SK-N-SH (cell line): ENCODE measurements at regions not wholly inside any gene's neighbourhood (a gene's known extent, or its start where the extent isn't known, plus 50 kb on each side); places are given as distances from the start of the nearest gene placed in this dataset.

Experiments
- CTCF ChIA-PET: fragments of 300-600, 350-600 bp; formaldehyde crosslinking; extraction: SDS; loops from one replicate; lab custom pipeline; 2021; lab: Yijun Ruan, JAX
- POLR2A ChIA-PET: fragments of 350-600 bp; sonication (Branson Sonifier 250); formaldehyde crosslinking; extraction: SDS; loops from one replicate; lab custom pipeline; 2020; ENCODE audit warnings: antibody characterized with exemption, inconsistent platforms; lab: Yijun Ruan, JAX
- DNase-seq: peaks from one replicate; pipeline ENCODE4 v3.0.0; 2012
- H2AFZ ChIP-seq: fragments of 200-600 bp; sonication (generic); 2 replicates; pipeline ENCODE4 v1.8.1; 2016; ENCODE audit warnings: antibody characterized with exemption, mild to moderate bottlenecking, low read depth
- H3F3A ChIP-seq: fragments of 200-600 bp; sonication (generic); replicated peaks from 2 replicates; pipeline ENCODE3; 2016; ENCODE audit warnings: antibody characterized with exemption, mild to moderate bottlenecking; ENCODE audit not compliant: insufficient read depth
- H3K27ac ChIP-seq, 2 experiments: fragments of 200-500 bp in 1 of 2; fragments of 200-600 bp in 1 of 2; sonication (Bioruptor generic) in 1 of 2; sonication (generic), shearing (Covaris generic) in 1 of 2; 2 replicates each; pipeline versions ENCODE4 v1.5.1 to v1.6.1; 2014 to 2016; ENCODE audit warnings: low read depth in 2 of 2, inconsistent platforms in 1 of 2, low read length in 1 of 2, mild to moderate bottlenecking in 1 of 2, mixed read lengths in 1 of 2
- H3K27me3 ChIP-seq: fragments of 200-600 bp; sonication (generic), shearing (Covaris generic); 2 replicates; pipeline ENCODE4 v1.6.1; 2016; ENCODE audit warnings: mixed run types; ENCODE audit not compliant: insufficient read depth
- H3K36me3 ChIP-seq, 2 experiments: fragments of 200-500 bp in 1 of 2; fragments of 200-600 bp in 1 of 2; sonication (Bioruptor generic) in 1 of 2; sonication (generic) in 1 of 2; replicated peaks in 1 of 2; 2 replicates each; pipeline versions ENCODE3 to v1.5.1; 2014 to 2016; ENCODE audit warnings: low read length in 1 of 2, mild to moderate bottlenecking in 1 of 2; ENCODE audit not compliant: insufficient read depth in 2 of 2, control insufficient read depth in 1 of 2
- H3K4me1 ChIP-seq, 2 experiments: fragments of 200-500 bp in 1 of 2; fragments of 200-600 bp in 1 of 2; sonication (Bioruptor generic) in 1 of 2; sonication (generic), shearing (Covaris generic) in 1 of 2; 2 replicates each; pipeline versions ENCODE4 v1.5.1 to v1.6.1; 2014 to 2016; ENCODE audit warnings: low read depth in 1 of 2, low read length in 1 of 2, mixed run types in 1 of 2; ENCODE audit not compliant: insufficient read depth in 2 of 2, control insufficient read depth in 1 of 2
- H3K4me2 ChIP-seq: fragments of 200-600 bp; sonication (generic), shearing (Covaris generic); 2 replicates; pipeline ENCODE4 v1.6.1; 2017; ENCODE audit warnings: mixed run types
- H3K4me3 ChIP-seq, 2 experiments: fragments of 200-500 bp in 1 of 2; fragments of 200-600 bp in 1 of 2; sonication (Bioruptor generic) in 1 of 2; sonication (generic), shearing (Covaris generic) in 1 of 2; 2 replicates each; pipeline versions ENCODE4 v1.5.1 to v1.8.1; 2014 to 2016; ENCODE audit warnings: low read depth in 2 of 2, inconsistent platforms in 1 of 2, low read length in 1 of 2, mild to moderate bottlenecking in 1 of 2, mixed read lengths in 1 of 2, moderate library complexity in 1 of 2
- H3K79me2 ChIP-seq: fragments of 200-600 bp; sonication (generic); 2 replicates; pipeline ENCODE4 v1.8.1; 2017; ENCODE audit warnings: mild to moderate bottlenecking; ENCODE audit not compliant: insufficient read depth
- H3K9ac ChIP-seq: fragments of 200-600 bp; sonication (generic); 2 replicates; pipeline ENCODE4 v1.6.1; 2017; ENCODE audit warnings: mixed run types
- H3K9me2 ChIP-seq: fragments of 200-600 bp; sonication (generic); 2 replicates; pipeline ENCODE4 v1.6.1; 2017; ENCODE audit warnings: mixed run types
- H3K9me3 ChIP-seq: fragments of 200-600 bp; sonication (generic); 2 replicates; pipeline ENCODE4 v1.6.1; 2017; ENCODE audit warnings: mixed run types, mild to moderate bottlenecking, moderate library complexity
- H4K20me1 ChIP-seq: fragments of 200-600 bp; sonication (generic); 2 replicates; pipeline ENCODE4 v1.6.1; 2017; ENCODE audit warnings: mild to moderate bottlenecking, mixed run types; ENCODE audit not compliant: insufficient read depth
- CHD2 ChIP-seq: fragments of 150-350 bp; IDR thresholded peaks from 2 replicates; pipeline ENCODE4 v1.6.1; 2018; ENCODE audit warnings: low read length; ENCODE audit not compliant: partially characterized antibody
- ELF1 ChIP-seq: IDR thresholded peaks from 2 replicates; pipeline ENCODE4 v1.4.0; 2012
- EZH2phosphoT487 ChIP-seq: fragments of 200-600 bp; sonication (generic); IDR thresholded peaks from 2 replicates; pipeline ENCODE4 v1.6.1; 2017; ENCODE audit warnings: low read depth, mixed run types, mild to moderate bottlenecking, antibody characterized with exemption, moderate library complexity, borderline replicate concordance
- FOXJ3 ChIP-seq: sonication (generic); formaldehyde crosslinking; IDR thresholded peaks from 2 replicates; pipeline ENCODE4 v1.5.1; 2020; ENCODE audit warnings: mild to moderate bottlenecking, missing genetic modification reagents
- FOXM1 ChIP-seq: IDR thresholded peaks from 2 replicates; pipeline ENCODE4 v1.4.0; 2012; ENCODE audit warnings: low read depth, mild to moderate bottlenecking
- MXI1 ChIP-seq: IDR thresholded peaks from 2 replicates; pipeline ENCODE4 v1.6.1; 2012; ENCODE audit warnings: mild to moderate bottlenecking, low read depth, low read length, improper control_type of control experiment
- NFIC ChIP-seq: IDR thresholded peaks from 2 replicates; pipeline ENCODE4 v1.4.0; 2012; ENCODE audit warnings: borderline replicate concordance
- RAD21 ChIP-seq: IDR thresholded peaks from 2 replicates; pipeline ENCODE4 v1.6.1; 2012; ENCODE audit warnings: mild to moderate bottlenecking, low read length
- RCOR1 ChIP-seq: fragments of 150-350 bp; IDR thresholded peaks from 2 replicates; pipeline ENCODE4 v1.6.1; 2017; ENCODE audit warnings: antibody characterized with exemption, low read length
- USF2 ChIP-seq: fragments of 150-350 bp; IDR thresholded peaks from 2 replicates; pipeline ENCODE4 v1.6.1; 2017; ENCODE audit warnings: antibody characterized with exemption, low read length, low read depth, borderline replicate concordance
- WGBS: methylation state at CpG from one replicate; pipeline ENCODE4 v1.1.6; 2017; ENCODE audit warnings: low lambda C conversion rate; 5-methylcytosine and 5-hydroxymethylcytosine counted together
- TF ChIP-seq, protein P1 (sequence below): IDR thresholded peaks from 2 replicates; pipeline ENCODE4 v1.6.1; 2012; ENCODE audit warnings: mild to moderate bottlenecking, low read depth, low read length, moderate library complexity
- TF ChIP-seq, protein P2 (sequence below): IDR thresholded peaks from 2 replicates; pipeline ENCODE4 v1.4.0; 2012; ENCODE audit warnings: low read depth, borderline replicate concordance
- TF ChIP-seq, protein P3 (sequence below): IDR thresholded peaks from 2 replicates; pipeline ENCODE4 v1.4.0; 2012; ENCODE audit warnings: low read depth

DNA sequence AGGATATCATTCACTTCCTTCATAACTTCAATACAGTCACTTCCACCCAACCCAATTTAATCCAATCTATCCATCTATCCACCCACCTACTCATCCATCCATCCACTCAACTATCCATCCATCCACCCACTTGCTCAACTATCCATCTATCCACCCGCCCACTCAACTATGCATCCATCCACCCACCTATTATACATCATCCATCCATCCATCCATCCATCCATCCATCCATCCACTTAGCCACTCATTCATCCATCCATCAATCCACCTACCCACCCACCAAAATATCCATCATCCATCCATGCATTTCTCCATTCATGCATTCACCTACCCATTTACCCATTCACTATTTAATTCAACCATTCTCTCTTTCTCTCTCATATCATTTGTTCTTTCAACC, 179.5 kb downstream of the HAPSTR1 start:
- no peaks in the 10 kb centered on the region for H3K9me2 ChIP-seq
- no peak overlapping the region for H3K27ac ChIP-seq
- H3K4me2 ChIP-seq: no peak overlapping the region
- TF ChIP-seq ELF1: no peak
- no peak for TF ChIP-seq FOXM1
- no peak for TF ChIP-seq CHD2
- TF ChIP-seq, protein P1, sequence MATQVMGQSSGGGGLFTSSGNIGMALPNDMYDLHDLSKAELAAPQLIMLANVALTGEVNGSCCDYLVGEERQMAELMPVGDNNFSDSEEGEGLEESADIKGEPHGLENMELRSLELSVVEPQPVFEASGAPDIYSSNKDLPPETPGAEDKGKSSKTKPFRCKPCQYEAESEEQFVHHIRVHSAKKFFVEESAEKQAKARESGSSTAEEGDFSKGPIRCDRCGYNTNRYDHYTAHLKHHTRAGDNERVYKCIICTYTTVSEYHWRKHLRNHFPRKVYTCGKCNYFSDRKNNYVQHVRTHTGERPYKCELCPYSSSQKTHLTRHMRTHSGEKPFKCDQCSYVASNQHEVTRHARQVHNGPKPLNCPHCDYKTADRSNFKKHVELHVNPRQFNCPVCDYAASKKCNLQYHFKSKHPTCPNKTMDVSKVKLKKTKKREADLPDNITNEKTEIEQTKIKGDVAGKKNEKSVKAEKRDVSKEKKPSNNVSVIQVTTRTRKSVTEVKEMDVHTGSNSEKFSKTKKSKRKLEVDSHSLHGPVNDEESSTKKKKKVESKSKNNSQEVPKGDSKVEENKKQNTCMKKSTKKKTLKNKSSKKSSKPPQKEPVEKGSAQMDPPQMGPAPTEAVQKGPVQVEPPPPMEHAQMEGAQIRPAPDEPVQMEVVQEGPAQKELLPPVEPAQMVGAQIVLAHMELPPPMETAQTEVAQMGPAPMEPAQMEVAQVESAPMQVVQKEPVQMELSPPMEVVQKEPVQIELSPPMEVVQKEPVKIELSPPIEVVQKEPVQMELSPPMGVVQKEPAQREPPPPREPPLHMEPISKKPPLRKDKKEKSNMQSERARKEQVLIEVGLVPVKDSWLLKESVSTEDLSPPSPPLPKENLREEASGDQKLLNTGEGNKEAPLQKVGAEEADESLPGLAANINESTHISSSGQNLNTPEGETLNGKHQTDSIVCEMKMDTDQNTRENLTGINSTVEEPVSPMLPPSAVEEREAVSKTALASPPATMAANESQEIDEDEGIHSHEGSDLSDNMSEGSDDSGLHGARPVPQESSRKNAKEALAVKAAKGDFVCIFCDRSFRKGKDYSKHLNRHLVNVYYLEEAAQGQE: no peak
- TF ChIP-seq, protein P2, sequence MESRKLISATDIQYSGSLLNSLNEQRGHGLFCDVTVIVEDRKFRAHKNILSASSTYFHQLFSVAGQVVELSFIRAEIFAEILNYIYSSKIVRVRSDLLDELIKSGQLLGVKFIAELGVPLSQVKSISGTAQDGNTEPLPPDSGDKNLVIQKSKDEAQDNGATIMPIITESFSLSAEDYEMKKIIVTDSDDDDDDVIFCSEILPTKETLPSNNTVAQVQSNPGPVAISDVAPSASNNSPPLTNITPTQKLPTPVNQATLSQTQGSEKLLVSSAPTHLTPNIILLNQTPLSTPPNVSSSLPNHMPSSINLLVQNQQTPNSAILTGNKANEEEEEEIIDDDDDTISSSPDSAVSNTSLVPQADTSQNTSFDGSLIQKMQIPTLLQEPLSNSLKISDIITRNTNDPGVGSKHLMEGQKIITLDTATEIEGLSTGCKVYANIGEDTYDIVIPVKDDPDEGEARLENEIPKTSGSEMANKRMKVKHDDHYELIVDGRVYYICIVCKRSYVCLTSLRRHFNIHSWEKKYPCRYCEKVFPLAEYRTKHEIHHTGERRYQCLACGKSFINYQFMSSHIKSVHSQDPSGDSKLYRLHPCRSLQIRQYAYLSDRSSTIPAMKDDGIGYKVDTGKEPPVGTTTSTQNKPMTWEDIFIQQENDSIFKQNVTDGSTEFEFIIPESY: no peak
- no peak for TF ChIP-seq FOXJ3
- TF ChIP-seq RCOR1: no peak
- no peak for TF ChIP-seq MXI1
- TF ChIP-seq, all 33 proteins: peak for 0
- Histone ChIP-seq H3K4me3 (no peak overlapping the region), H3K36me3 (no peaks in the 10 kb centered on the region), H3K79me2 (no peaks in the 10 kb centered on the region), H3K9ac (no peak overlapping the region), H4K20me1 (no peaks in the 10 kb centered on the region), H2AFZ (no peak overlapping the region), H3F3A (no peaks in the 10 kb centered on the region), H3K4me1 (no peaks in the 10 kb centered on the region), H3K27me3 (no peaks in the 10 kb centered on the region), H3K9me3 (no peaks in the 10 kb centered on the region)
- WGBS: 33% methylated on average over 1 of the region's 1 CpG
- CTCF ChIA-PET: interaction anchor here (1.2 to 3.4 kb wide), 4 partner anchors 10 to 15 kb away, joined by 3 to 13 read pairs (median 4); no protein-coding TSS in a partner anchor
- no peak for DNase-seq
- POLR2A ChIA-PET: no interaction called here

GRCh38 chr16:9271841-9272240, 180.4 kb downstream of the HAPSTR1 start:
- no peak for TF ChIP-seq EZH2phosphoT487
- TF ChIP-seq, protein P3, sequence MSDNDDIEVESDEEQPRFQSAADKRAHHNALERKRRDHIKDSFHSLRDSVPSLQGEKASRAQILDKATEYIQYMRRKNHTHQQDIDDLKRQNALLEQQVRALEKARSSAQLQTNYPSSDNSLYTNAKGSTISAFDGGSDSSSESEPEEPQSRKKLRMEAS: no peak
- TF ChIP-seq RAD21: no peak
- no peak for TF ChIP-seq FOXM1
- TF ChIP-seq, protein P2: no peak
- no peak for TF ChIP-seq NFIC
- TF ChIP-seq USF2: no peak
- H3K27me3 ChIP-seq: no peaks in the 10 kb centered on the region
- ChIA-PET POLR2A (no interaction called here), CTCF (interaction anchor here (1.2 to 3.4 kb wide), 2 partner anchors 13 to 16 kb away, joined by 4 to 13 read pairs; no protein-coding TSS in a partner anchor)
- H3F3A ChIP-seq: no peaks in the 10 kb centered on the region
- no peaks in the 10 kb centered on the region for H3K79me2 ChIP-seq
- H3K4me1 ChIP-seq: no peaks in the 10 kb centered on the region
- no peak overlapping the region for H3K4me3 ChIP-seq
- no peak overlapping the region for H3K9ac ChIP-seq
- no peaks in the 10 kb centered on the region for H4K20me1 ChIP-seq
- H3K9me3 ChIP-seq: no peaks in the 10 kb centered on the region
- no peaks in the 10 kb centered on the region for H3K9me2 ChIP-seq
- no peak overlapping the region for H2AFZ ChIP-seq
- no peaks in the 10 kb centered on the region for H3K36me3 ChIP-seq
- H3K27ac ChIP-seq: no peak overlapping the region
- WGBS: 7% methylated on average over 3 of the region's 3 CpGs
- DNase-seq: no peak
- H3K4me2 ChIP-seq: no peak overlapping the region
